ENCODE measurements at regions not wholly inside any gene's neighbourhood (a gene's known extent, or its start where the extent isn't known, plus 50 kb on each side); places are given as distances from the start of the nearest gene placed in this dataset.

GRCh38 chr18:42164556-42164955, 209.5 kb downstream of the PIK3C3 start:
- H3K23ac ChIP-seq (ENCODE audit: low read length in 2 of 2), result no peak overlapping the region
- no peak overlapping the region for H3K4ac ChIP-seq (ENCODE audit: low read depth in 1 of 2, low read length in 2 of 2)
- no peak overlapping the region for H4K91ac ChIP-seq (ENCODE audit: low read length)
- no peak overlapping the region for H2AFZ ChIP-seq (ENCODE audit: low read depth, low read length)
- no peak overlapping the region for H4K8ac ChIP-seq (ENCODE audit: low read length)
- no peak overlapping the region for H2BK120ac ChIP-seq (ENCODE audit: low read depth, low read length)
- H3K18ac ChIP-seq (ENCODE audit: low read depth in 1 of 2, low read length in 2 of 2), result no peak overlapping the region
- no peak overlapping the region for H3K4me3 ChIP-seq (ENCODE audit: insufficient read depth in 1 of 2, low read depth in 1 of 2, low read length in 2 of 2)
- no peak overlapping the region for H3K14ac ChIP-seq (ENCODE audit: low read length in 2 of 2)
- no peaks in the 10 kb centered on the region for H3K9me3 ChIP-seq (ENCODE audit: control insufficient read depth, low read length)
- WGBS, result no CpG with 5 or more reads among the region's 1 CpG
- H3K27me3 ChIP-seq (ENCODE audit: control insufficient read depth in 1 of 2, insufficient read depth in 1 of 2, low read length in 2 of 2), result no peaks in the 10 kb centered on the region
- H3K36me3 ChIP-seq (ENCODE audit: control insufficient read depth in 1 of 2, insufficient read depth in 2 of 2, low read depth in 1 of 2, low read length in 2 of 2), result no peaks in the 10 kb centered on the region
- H2BK15ac ChIP-seq (ENCODE audit: low read depth, poor library complexity, severe bottlenecking), result no peak overlapping the region
- H3K27ac ChIP-seq (ENCODE audit: low read length, poor library complexity, severe bottlenecking), result no peak overlapping the region
- no peak overlapping the region for H2BK5ac ChIP-seq (ENCODE audit: low read depth, low read length, poor library complexity, severe bottlenecking)
- H3K79me1 ChIP-seq (replicated peaks; ENCODE audit: low read length, poor library complexity, severe bottlenecking), result no peaks in the 10 kb centered on the region
- peak; percentile 43 for DNase-seq
- no peak overlapping the region for H2BK12ac ChIP-seq (ENCODE audit: low read length in 2 of 2)
- H3K4me2 ChIP-seq (ENCODE audit: low read length, poor library complexity, severe bottlenecking), result no peak overlapping the region
- no peak overlapping the region for H2AK5ac ChIP-seq (ENCODE audit: low read length, severe bottlenecking)
- H3K4me1 ChIP-seq (ENCODE audit: control insufficient read depth, insufficient read depth, low read depth, low read length), result no peaks in the 10 kb centered on the region
- H3K9ac ChIP-seq (ENCODE audit: low read length), result no peak overlapping the region

- Histone ChIP-seq H4K8ac (ENCODE audit: low read length) (no peak overlapping the region), H3K18ac (ENCODE audit: low read depth in 1 of 2, low read length in 2 of 2) (no peak overlapping the region), H2BK12ac (ENCODE audit: low read length in 2 of 2) (no peak overlapping the region), H3K23ac (ENCODE audit: low read length in 2 of 2) (no peak overlapping the region), H3K4me1 (ENCODE audit: control insufficient read depth, insufficient read depth, low read depth, low read length) (no peaks in the 10 kb centered on the region), H2BK5ac (ENCODE audit: low read depth, low read length, poor library complexity, severe bottlenecking) (no peak overlapping the region), H3K27ac (ENCODE audit: low read length, poor library complexity, severe bottlenecking) (no peak overlapping the region), H3K79me1 (replicated peaks; ENCODE audit: low read length, poor library complexity, severe bottlenecking) (no peaks in the 10 kb centered on the region), H2AFZ (ENCODE audit: low read depth, low read length) (no peak overlapping the region), H3K14ac (ENCODE audit: low read length in 2 of 2) (no peak overlapping the region), H2BK120ac (ENCODE audit: low read depth, low read length) (no peak overlapping the region), H4K91ac (ENCODE audit: low read length) (no peak overlapping the region), H3K36me3 (ENCODE audit: control insufficient read depth in 1 of 2, insufficient read depth in 2 of 2, low read depth in 1 of 2, low read length in 2 of 2) (no peaks in the 10 kb centered on the region), H3K4me2 (ENCODE audit: low read length, poor library complexity, severe bottlenecking) (no peak overlapping the region), H3K9ac (ENCODE audit: low read length) (no peak overlapping the region), H3K4me3 (ENCODE audit: insufficient read depth in 1 of 2, low read depth in 1 of 2, low read length in 2 of 2) (no peak overlapping the region), H2BK15ac (ENCODE audit: low read depth, poor library complexity, severe bottlenecking) (no peak overlapping the region), H3K4ac (ENCODE audit: low read depth in 1 of 2, low read length in 2 of 2) (no peak overlapping the region), H3K9me3 (ENCODE audit: control insufficient read depth, low read length) (no peaks in the 10 kb centered on the region), H2AK5ac (ENCODE audit: low read length, severe bottlenecking) (no peak overlapping the region), H3K27me3 (ENCODE audit: control insufficient read depth in 1 of 2, insufficient read depth in 1 of 2, low read length in 2 of 2) (no peaks in the 10 kb centered on the region)
- no peak for DNase-seq
- no CpG with 5 or more reads among the region's 1 CpG for WGBS
Measured at GRCh38 chr18:42165922-42166513, 211.0 kb downstream of the PIK3C3 start.

- 91% methylated on average over 2 of the region's 2 CpGs for WGBS
Measured at GRCh38 chr18:42168487-42168886, 213.5 kb downstream of the PIK3C3 start.

GRCh38 chr18:42168907-42169306, 213.9 kb downstream of the PIK3C3 start:
- Histone ChIP-seq H3K4me3 (ENCODE audit: insufficient read depth in 1 of 2, low read depth in 1 of 2, low read length in 2 of 2) (no peak overlapping the region), H3K4me1 (ENCODE audit: control insufficient read depth, insufficient read depth, low read depth, low read length) (no peaks in the 10 kb centered on the region), H2AK5ac (ENCODE audit: low read length, severe bottlenecking) (no peak overlapping the region), H3K36me3 (ENCODE audit: control insufficient read depth in 1 of 2, insufficient read depth in 2 of 2, low read depth in 1 of 2, low read length in 2 of 2) (no peaks in the 10 kb centered on the region), H3K18ac (ENCODE audit: low read depth in 1 of 2, low read length in 2 of 2) (no peak overlapping the region), H2BK15ac (ENCODE audit: low read depth, poor library complexity, severe bottlenecking) (no peak overlapping the region), H2BK5ac (ENCODE audit: low read depth, low read length, poor library complexity, severe bottlenecking) (no peak overlapping the region), H3K27ac (ENCODE audit: low read length, poor library complexity, severe bottlenecking) (no peak overlapping the region), H3K9ac (ENCODE audit: low read length) (no peak overlapping the region), H3K9me3 (ENCODE audit: control insufficient read depth, low read length) (no peaks in the 10 kb centered on the region), H3K4me2 (ENCODE audit: low read length, poor library complexity, severe bottlenecking) (no peak overlapping the region), H3K27me3 (ENCODE audit: control insufficient read depth in 1 of 2, insufficient read depth in 1 of 2, low read length in 2 of 2) (no peaks in the 10 kb centered on the region), H2BK12ac (ENCODE audit: low read length in 2 of 2) (no peak overlapping the region), H4K91ac (ENCODE audit: low read length) (no peak overlapping the region), H2BK120ac (ENCODE audit: low read depth, low read length) (no peak overlapping the region), H4K8ac (ENCODE audit: low read length) (no peak overlapping the region), H3K23ac (ENCODE audit: low read length in 2 of 2) (no peak overlapping the region), H3K4ac (ENCODE audit: low read depth in 1 of 2, low read length in 2 of 2) (no peak overlapping the region), H3K79me1 (replicated peaks; ENCODE audit: low read length, poor library complexity, severe bottlenecking) (no peaks in the 10 kb centered on the region), H2AFZ (ENCODE audit: low read depth, low read length) (no peak overlapping the region), H3K14ac (ENCODE audit: low read length in 2 of 2) (no peak overlapping the region)
- no peak for DNase-seq
- 66% methylated on average over 2 of the region's 3 CpGs for WGBS

More at GRCh38 chr18:42168487-42168886, 213.5 kb downstream of the PIK3C3 start:
- Histone ChIP-seq H2BK12ac (ENCODE audit: low read length in 2 of 2) (no peak overlapping the region), H3K4me2 (ENCODE audit: low read length, poor library complexity, severe bottlenecking) (no peak overlapping the region), H3K79me1 (replicated peaks; ENCODE audit: low read length, poor library complexity, severe bottlenecking) (no peaks in the 10 kb centered on the region), H3K14ac (ENCODE audit: low read length in 2 of 2) (no peak overlapping the region), H3K36me3 (ENCODE audit: control insufficient read depth in 1 of 2, insufficient read depth in 2 of 2, low read depth in 1 of 2, low read length in 2 of 2) (no peaks in the 10 kb centered on the region), H3K9ac (ENCODE audit: low read length) (no peak overlapping the region), H3K9me3 (ENCODE audit: control insufficient read depth, low read length) (no peaks in the 10 kb centered on the region), H3K4me3 (ENCODE audit: insufficient read depth in 1 of 2, low read depth in 1 of 2, low read length in 2 of 2) (no peak overlapping the region), H3K27me3 (ENCODE audit: control insufficient read depth in 1 of 2, insufficient read depth in 1 of 2, low read length in 2 of 2) (no peaks in the 10 kb centered on the region), H2AFZ (ENCODE audit: low read depth, low read length) (no peak overlapping the region), H3K27ac (ENCODE audit: low read length, poor library complexity, severe bottlenecking) (no peak overlapping the region), H4K8ac (ENCODE audit: low read length) (no peak overlapping the region), H2BK120ac (ENCODE audit: low read depth, low read length) (no peak overlapping the region), H2BK15ac (ENCODE audit: low read depth, poor library complexity, severe bottlenecking) (no peak overlapping the region), H3K4me1 (ENCODE audit: control insufficient read depth, insufficient read depth, low read depth, low read length) (no peaks in the 10 kb centered on the region), H4K91ac (ENCODE audit: low read length) (no peak overlapping the region), H3K23ac (ENCODE audit: low read length in 2 of 2) (no peak overlapping the region), H2BK5ac (ENCODE audit: low read depth, low read length, poor library complexity, severe bottlenecking) (no peak overlapping the region), H2AK5ac (ENCODE audit: low read length, severe bottlenecking) (no peak overlapping the region), H3K18ac (ENCODE audit: low read depth in 1 of 2, low read length in 2 of 2) (no peak overlapping the region), H3K4ac (ENCODE audit: low read depth in 1 of 2, low read length in 2 of 2) (no peak overlapping the region)
- DNase-seq, result no peak

Data from mesenchymal stem cell (in vitro differentiated cells and primary cell).